ENCODE measurements at regions not wholly inside any gene's neighbourhood (a gene's known extent, or its start where the extent isn't known, plus 50 kb on each side); places are given as distances from the start of the nearest gene placed in this dataset.

DNA sequence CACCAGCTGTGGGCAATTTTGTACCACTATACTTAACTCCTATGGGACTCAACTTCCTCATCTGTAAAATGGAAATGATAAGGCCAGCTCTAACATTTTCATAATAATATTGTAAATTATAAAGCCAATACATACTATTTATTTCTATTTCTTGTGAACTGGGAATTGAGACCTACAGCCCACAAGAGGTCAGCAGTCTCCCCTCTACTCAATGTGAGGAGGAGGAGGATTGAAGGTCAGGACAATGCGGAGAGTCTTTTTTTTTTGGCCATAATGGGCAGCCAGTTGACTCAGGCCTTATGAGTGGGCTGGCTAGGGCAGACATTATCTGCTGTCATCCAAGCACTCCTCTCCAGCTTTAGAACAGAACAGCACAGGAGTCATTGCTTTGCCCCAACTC lies 90.5 kb downstream of the NUF2 start:
- TF ChIP-seq CTCF (IDR thresholded peaks at IDR 0.05): no peak
- no peak for TF ChIP-seq POLR2A (IDR thresholded peaks at IDR 0.05)
